Sciatic nerve (tissue), 2 donors: ENCODE measurements at regions not wholly inside any gene's neighbourhood (a gene's known extent, or its start where the extent isn't known, plus 50 kb on each side); places are given as distances from the start of the nearest gene placed in this dataset.

Source experiments
- ATAC-seq: fragments of 200-7000 bp; cut with Tn5 transposase; one replicate; pipeline ENCODE4 v1.9.1; 2020; ENCODE audit warnings: mild to moderate bottlenecking, moderate library complexity
- DNase-seq: peaks from one replicate; pipeline ENCODE4 v3.0.0-alpha.2; 2020; ENCODE audit warnings: low spot score
- intact Hi-C: fragments of 100-400 bp; cut with DNase I; formaldehyde crosslinking; loops from one replicate; pipeline ENCODE4 v1.14.2; 2022
- microRNA-seq: library from miRNA; unstranded; fragments of <30 nt; microRNA quantifications from one replicate; pipeline ENCODE4 v1.2.0, GENCODE V29; 2020
- donor health status: DM: no; HTN: no; CAD: no.
- donor health status: DM: no; HTN: no; CAD: no.

DNA sequence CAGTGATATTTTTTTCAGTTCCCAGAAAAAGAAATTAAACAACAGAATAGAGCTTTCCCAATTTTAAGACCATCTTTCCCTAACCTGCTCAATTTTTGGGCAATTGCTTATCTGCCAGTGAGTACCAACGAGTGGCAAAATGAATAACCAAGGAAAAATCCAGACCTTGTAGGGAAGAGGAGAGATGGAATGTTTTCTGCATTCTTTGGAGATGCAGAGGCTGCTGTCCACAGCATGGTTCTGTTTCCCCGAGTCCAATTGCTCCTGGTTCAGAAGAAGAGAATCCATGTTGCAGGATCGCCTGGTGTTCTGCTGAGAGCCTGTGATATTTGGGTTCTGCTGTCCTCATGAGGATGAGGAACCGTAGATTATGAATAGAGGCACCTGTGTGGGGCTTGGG, 68.2 kb upstream of the MGAT5 start:
- DNase-seq (no peak), ATAC-seq (no peak)
- intact Hi-C loops: no loop called here

DNA sequence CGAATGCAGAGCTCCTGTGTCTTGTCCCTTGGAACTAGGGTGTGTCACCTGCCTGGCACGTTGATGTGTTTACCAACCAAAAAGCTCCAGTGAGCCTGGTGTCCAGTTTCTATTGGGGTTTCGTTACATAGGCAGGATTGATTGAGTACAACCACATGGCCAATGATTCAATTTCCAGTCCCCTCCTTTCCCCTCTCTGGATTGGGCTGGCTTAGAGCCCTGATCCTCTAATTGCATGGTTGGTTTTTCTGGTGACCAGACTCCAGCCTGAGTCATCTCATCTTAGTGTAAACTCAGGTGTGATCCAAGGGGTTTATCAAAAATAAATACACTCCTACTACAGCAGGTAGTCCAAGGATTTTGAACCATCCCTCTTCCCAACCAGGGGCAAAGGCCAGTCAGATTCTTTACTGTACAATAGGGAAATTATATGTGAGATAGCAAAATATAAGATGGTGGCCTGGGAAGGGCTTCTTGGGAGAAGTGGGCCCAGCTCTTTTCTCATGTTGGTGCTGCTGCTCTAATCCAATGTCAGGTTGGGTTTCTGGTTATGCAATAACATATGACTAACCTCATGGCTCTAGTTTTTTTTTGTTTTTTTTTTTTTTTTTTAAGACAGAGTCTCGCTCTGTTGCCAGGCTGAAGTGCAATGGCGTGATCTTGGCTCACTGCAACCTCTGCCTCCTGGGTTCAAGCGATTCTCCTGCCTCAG, 64.7 kb upstream of the MGAT5 start:
- ATAC-seq (peak; percentile 73), DNase-seq (no peak)
- intact Hi-C loops: no loop called here

DNA sequence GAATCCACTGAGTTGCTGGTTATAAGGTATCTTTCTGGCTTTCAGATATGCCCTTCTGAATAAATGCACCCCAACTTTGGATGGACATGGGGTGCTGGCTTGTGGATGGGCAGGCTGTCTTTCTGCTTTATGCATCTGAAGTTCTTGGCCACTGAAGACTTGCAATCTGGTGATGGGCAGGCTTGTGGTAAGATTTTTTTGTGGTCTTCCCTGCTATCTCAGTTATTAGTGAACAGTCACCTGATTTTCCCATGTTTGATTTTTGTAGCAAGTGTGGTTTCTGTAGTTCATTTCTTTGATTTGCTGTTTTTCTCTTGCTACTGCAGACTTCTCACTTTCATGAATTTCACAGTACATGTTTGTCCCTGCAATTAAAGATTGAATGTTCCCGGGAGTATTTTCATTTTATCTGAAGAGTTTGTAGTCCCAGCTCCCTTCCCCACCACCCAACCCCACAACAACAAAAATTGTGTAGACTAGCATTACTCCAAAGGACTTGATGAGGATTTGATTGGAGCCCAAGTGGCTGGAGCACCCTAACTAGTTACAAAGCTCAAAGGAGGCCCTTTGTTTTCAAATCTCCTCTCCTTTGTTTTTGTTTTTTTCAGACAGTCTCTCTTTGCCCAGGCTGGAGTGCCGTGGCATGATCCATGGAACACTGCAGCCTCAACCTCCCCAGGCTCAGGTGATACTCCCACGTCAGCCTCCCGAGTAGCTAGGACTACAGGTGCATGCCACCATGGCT, 63.6 kb upstream of the MGAT5 start:
- ATAC-seq (no peak), DNase-seq (no peak)
- intact Hi-C loops: no loop called here

DNA sequence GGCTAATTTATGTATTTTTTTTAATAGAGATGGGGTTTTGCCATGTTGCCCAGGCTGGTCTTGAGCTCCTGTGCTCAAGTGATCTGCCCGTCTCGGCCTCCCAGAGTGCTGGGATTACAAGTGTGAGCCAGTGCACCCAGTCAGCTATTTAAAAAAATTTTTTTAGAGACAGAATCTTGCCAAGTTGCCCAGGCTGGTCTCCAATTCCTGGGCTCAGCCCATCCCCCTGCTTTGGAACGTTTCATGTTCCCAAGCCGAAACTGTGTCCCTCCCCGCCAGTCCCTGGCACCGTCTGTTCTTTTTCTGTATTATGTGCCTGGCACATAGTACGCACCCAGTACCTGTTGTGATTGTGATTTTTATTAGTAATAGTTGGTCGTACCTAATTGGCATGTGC, 63.1 kb upstream of the MGAT5 start:
- ATAC-seq: no peak
- no peak for DNase-seq
- intact Hi-C loops: no loop called here

DNA sequence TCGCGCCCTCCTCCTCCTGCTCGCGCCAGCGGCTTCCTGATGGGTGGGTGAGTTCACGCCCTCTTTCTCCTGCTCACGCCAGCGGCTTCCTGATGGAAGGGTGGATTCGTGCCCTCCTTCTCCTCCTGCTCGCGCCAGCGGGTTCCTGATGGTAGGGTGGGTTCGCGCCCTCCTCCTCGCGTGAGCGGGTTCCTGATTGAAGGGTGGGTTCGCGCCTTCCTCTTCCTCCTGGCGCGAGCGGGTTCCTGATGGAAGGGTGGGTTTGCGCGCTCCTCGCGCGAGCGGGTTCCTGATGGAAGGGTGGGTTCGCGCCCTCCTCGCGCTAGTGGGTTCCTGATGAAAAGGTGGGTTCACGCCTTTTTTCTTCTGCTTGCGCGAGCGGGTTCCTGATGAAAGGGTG, 62.0 kb upstream of the MGAT5 start:
- ATAC-seq (no peak), DNase-seq (no peak)
- intact Hi-C loops: no loop called here

DNA sequence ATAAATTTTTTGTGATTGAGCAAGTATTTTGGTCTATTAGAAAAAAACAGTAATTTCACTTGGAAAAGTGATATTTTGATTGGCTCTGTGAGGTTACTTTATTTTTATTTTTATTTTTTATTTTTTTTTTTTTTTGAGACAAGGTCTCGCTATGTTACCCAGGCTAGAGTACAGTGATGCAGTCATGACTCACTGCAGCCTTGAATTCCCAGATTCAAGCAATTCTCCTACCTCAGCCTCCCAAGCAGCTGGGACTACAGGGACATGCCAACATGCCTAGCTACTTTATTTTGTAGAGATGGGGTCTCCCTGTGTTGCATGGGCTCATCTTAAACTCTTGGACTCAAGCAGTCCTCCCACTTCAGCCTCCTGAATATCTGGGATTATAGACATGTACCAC, 60.9 kb upstream of the MGAT5 start:
- intact Hi-C loops: no loop called here
- ATAC-seq (peak; percentile 63), DNase-seq (no peak)

DNA sequence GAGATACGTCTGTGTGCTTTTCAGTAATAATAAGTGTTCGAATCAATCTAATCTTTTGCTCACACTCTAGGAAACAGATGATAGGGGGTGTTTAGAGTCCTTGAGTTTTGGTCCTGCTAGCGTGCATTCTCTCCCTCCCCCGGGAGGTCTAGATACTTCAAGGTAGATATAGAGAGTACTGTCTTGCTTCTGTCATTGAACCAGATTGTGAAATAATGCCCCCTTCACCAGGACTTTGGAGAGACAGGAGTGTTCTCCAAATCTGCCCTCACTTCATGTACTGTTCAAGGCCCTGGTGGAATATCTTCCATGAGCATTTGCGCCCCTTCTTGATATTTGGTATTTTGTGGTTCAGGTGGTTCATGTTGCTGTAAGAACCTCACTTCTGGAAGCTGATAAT, 59.4 kb upstream of the MGAT5 start:
- intact Hi-C loops: no loop called here
- no peak for DNase-seq
- no peak for ATAC-seq

DNA sequence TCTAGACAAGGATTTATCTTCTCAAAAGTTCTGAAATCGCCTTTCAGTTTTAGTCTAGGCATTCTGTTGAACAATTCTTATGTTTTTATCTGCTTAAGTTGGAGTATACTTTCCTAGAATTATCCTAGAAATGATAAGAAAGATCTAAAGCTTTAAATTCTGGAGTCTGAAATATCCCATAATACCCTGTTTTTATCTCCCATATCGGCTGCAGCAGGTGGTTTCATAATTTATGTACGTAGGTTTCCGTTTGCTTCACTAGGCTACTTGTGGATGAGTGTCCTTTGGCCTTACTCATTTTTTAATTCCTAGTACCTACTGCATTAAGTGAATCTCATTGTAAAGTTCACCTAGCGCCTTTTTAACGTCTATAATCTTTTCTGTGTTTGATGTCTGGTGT, 58.5 kb upstream of the MGAT5 start:
- DNase-seq: no peak
- no peak for ATAC-seq
- intact Hi-C loops: no loop called here

DNA sequence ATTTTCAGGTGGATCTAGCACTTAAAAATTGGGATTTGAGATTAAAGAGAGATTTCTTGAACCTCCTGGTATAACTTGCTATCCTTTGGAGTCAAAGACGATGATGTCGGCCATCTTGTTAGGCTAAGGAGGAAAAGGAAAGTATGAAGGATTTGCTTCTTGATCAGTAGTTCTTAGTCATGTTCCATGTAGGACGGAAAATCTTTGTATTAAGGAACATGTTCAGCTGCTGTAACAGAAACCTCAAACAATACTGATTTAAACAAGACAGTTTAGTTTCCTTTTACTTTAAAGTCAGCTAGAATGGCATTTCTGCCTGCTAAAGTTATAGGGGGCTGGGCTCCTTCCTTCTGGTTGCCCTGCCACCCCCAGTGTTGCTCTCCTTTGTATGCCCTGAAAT, 56.4 kb upstream of the MGAT5 start:
- ATAC-seq: no peak
- DNase-seq: no peak
- intact Hi-C loops: no loop called here

DNA sequence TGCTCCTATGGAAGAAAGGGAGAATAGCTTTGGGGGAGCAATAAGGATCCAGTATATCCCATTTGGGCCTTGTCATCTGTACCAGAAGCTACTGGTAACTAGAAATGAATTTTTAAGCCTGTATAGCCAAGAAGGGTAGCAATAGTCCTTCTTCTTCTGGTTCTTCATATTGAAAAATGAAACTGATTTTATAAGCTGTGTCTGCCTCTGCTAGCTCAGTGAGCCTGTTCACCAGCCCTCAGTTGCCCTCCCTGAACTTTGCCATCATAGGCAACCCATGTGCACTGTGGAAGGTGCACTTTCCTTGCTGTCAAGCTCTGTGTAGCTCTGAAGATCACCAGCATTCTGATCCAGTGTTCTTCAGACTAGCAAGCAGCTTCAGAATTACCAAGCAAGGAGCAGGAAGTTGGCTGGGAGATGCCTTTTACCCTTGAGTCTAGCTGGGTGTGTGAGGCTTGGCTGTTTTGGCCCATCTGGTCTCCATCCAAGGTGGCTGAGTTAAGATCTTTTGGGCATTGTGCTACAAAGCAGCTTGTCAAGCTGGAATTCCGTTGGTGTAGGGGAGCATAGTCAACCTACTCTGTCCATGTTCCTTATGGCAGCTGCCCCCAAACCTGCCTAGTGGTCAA, 55.8 kb upstream of the MGAT5 start:
- intact Hi-C loops: no loop called here
- peak; percentile 40 for ATAC-seq
- no peak for DNase-seq

DNA sequence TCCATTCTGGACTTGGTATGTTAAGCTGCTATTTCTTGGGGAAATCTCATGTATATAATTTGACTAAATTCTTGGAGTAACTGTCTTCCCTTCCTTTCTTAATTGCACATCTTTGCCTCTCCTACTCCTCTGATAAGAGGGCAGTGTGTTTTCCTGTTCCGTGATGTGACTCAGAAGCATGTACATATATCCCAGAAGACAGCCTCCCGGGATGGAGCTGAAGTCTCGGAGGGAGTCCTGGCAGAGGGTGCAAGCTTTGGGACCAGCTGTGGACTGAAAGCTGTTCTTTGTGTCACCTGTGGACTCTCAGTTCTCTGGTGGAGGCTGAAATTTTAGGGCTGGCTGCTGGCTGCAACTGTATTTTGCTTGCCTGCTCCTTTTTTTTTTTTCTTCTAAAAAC, 54.7 kb upstream of the MGAT5 start:
- ATAC-seq: no peak
- DNase-seq: no peak
- intact Hi-C loops: no loop called here

DNA sequence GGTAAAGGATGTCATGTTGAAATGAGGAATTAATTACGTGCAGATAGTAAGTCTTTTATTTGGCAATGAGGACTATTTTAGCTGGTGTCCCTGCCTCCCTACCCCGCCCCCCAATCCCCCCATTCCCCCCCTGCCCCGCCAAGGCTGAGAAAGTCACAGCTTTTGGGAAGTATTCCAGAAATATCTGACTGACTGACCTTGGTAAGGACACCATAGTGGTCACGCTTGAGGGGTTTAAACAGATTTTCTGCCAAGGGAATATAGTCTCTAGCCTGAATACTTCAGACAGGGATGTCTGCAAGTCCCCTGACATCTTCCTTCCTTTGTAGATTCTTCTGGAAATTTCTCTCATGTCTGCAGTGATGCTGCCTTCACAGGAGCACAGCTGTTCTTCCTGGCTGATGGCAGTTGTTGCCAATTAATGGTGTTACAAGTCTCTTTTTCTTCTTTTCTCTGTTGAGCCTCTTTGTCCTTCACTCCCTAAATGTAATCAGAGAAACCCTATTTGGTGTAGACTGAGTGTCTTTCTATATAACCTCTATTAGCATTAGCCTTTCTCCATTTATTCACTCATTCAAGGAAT, 53.7 kb upstream of the MGAT5 start:
- intact Hi-C loops: no loop called here
- no peak for DNase-seq

DNA sequence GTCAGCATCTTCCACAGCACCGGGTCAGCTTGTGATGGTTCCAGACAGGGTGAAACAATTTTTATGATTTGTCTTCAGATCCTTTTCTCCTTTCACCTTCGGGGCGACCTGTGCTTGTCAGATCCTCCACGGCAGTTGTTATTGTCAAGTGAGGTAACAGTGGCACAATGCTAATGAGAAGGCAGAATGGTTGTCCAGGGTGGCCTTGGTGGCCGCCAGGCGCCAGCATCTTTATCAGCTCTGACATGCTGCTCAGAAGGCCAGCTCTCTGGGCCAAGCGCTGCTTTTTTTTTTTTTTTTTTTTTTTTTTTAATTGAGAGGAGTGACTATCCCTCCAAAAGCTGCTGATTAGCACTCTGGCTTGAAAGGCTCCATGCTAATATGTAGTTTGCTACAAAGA, 52.3 kb upstream of the MGAT5 start:
- ATAC-seq (no peak), DNase-seq (no peak)
- intact Hi-C loops: no loop called here

More for the DNA sequence above, 53.7 kb upstream of the MGAT5 start:
- ATAC-seq: no peak

DNA sequence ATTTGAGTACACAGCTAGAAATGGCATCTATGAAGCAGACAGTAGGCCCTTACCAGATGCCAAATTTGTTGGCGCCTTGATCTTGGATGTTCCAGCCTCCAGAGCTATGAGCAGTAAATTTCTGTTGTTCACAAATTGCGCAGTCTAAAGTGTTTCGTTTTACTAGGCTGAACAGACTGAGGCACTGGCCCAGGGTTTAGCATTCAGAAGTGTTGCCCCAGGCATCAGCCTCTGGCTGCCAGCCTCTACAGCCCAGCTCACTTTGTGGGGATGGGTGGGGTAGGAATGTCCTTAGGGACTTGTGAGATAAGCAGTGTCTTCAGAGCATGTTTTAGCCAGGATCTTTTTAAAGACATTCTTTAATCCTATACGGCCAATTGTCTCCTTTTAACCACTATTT, 51.5 kb upstream of the MGAT5 start:
- intact Hi-C loops: no loop called here
- DNase-seq (no peak), ATAC-seq (no peak)

DNA sequence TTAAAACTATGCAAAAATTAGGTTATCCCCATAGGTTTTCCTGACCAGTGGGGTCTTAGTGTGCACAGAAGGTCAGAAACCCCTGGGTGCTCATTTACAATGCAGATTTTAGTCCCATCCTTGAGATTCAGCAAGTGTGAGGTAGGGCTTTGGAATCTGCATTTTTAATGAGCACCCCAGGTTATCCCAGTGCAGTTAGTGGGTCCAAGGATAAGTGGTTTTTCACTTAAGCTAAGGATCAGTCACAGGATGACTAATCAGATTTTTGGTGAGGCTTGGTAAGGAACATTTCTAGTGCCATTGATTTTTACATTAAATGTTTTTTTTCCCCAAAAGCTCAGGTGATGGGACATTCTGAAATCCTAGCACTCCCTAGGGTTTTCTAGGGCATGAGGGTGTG, 50.7 kb upstream of the MGAT5 start:
- ATAC-seq: no peak

More for the DNA sequence above, 50.7 kb upstream of the MGAT5 start:
- no peak for DNase-seq
- intact Hi-C loops: no loop called here

Small RNAs in the stretch of these regions (microRNA-seq; reads per million reads assigned to microRNA genes)
- 1.4 reads per million for gene MIR3679
